Mesendoderm (in vitro differentiated cells): ENCODE measurements at regions not wholly inside any gene's neighbourhood (a gene's known extent, or its start where the extent isn't known, plus 50 kb on each side); places are given as distances from the start of the nearest gene placed in this dataset.

Source experiments
- DNase-seq: peaks from one replicate; pipeline ENCODE4 v3.0.0; 2013
- H2AK5ac ChIP-seq: 2 replicates; pipeline ENCODE4 v1.6.1; 2013; ENCODE audit warnings: low read length, inconsistent platforms
- H2BK120ac ChIP-seq: 2 replicates; pipeline ENCODE4 v1.6.1; 2013; ENCODE audit warnings: low read depth, mild to moderate bottlenecking, low read length, moderate library complexity, mixed read lengths
- H2BK15ac ChIP-seq: replicated peaks from 2 replicates; pipeline ENCODE4 v1.6.1; 2013; ENCODE audit warnings: low read depth, mild to moderate bottlenecking, moderate library complexity
- H2BK5ac ChIP-seq: 2 replicates; pipeline ENCODE4 v1.6.1; 2013; ENCODE audit warnings: low read length, inconsistent platforms
- H3K18ac ChIP-seq: 2 replicates; pipeline ENCODE4 v1.6.1; 2013; ENCODE audit warnings: mild to moderate bottlenecking, low read length, mixed read lengths
- H3K23ac ChIP-seq: one replicate; pipeline ENCODE4 v1.6.1; 2013; ENCODE audit warnings: low read length
- H3K27ac ChIP-seq: 2 replicates; pipeline ENCODE4 v1.5.1; 2013; ENCODE audit warnings: low read depth, mild to moderate bottlenecking, inconsistent platforms, low read length, moderate library complexity
- H3K27me3 ChIP-seq: 2 replicates; pipeline ENCODE4 v1.6.1; 2013; ENCODE audit warnings: low read length, control low read depth, mild to moderate bottlenecking, inconsistent platforms; ENCODE audit not compliant: insufficient read depth, poor library complexity
- H3K36me3 ChIP-seq: 2 replicates; pipeline ENCODE4 v1.6.1; 2013; ENCODE audit warnings: low read length, inconsistent platforms; ENCODE audit not compliant: control insufficient read depth, insufficient read depth
- H3K4ac ChIP-seq: one replicate; pipeline ENCODE4 v1.6.1; 2013; ENCODE audit warnings: low read depth, mild to moderate bottlenecking, low read length, moderate library complexity
- H3K4me1 ChIP-seq: 2 replicates; pipeline ENCODE4 v1.6.1; 2013; ENCODE audit warnings: low read depth, low read length, inconsistent platforms; ENCODE audit not compliant: control insufficient read depth
- H3K4me2 ChIP-seq: 2 replicates; pipeline ENCODE4 v1.6.1; 2013; ENCODE audit warnings: low read length
- H3K4me3 ChIP-seq: 2 replicates; pipeline ENCODE4 v1.5.1; 2013; ENCODE audit warnings: mild to moderate bottlenecking, low read length
- H3K56ac ChIP-seq: one replicate; pipeline ENCODE4 v1.6.1; 2013; ENCODE audit warnings: low read length
- H3K79me1 ChIP-seq: 2 replicates; pipeline ENCODE4 v1.6.1; 2013; ENCODE audit warnings: low read length, inconsistent platforms
- H3K79me2 ChIP-seq: 2 replicates; pipeline ENCODE4 v1.6.1; 2013; ENCODE audit warnings: mild to moderate bottlenecking, low read length; ENCODE audit not compliant: control insufficient read depth, insufficient read depth
- H3K9ac ChIP-seq: 2 replicates; pipeline ENCODE4 v1.6.1; 2013; ENCODE audit warnings: low read length, inconsistent platforms
- H4K5ac ChIP-seq: one replicate; pipeline ENCODE4 v1.6.1; 2013; ENCODE audit warnings: low read length
- H4K8ac ChIP-seq: one replicate; pipeline ENCODE4 v1.6.1; 2013; ENCODE audit warnings: low read depth, mild to moderate bottlenecking, control low read depth, low read length, moderate library complexity
- WGBS: extraction: QIAGEN DNeasy Blood & Tissue Kit; methylation state at CpG from one replicate; pipeline ENCODE4 v1.1.7; 2013; ENCODE audit warnings: low lambda C conversion rate, missing lambda C conversion rate; ENCODE audit not compliant: insufficient coverage; ENCODE audit errors: extremely low coverage; 5-methylcytosine and 5-hydroxymethylcytosine counted together

DNA sequence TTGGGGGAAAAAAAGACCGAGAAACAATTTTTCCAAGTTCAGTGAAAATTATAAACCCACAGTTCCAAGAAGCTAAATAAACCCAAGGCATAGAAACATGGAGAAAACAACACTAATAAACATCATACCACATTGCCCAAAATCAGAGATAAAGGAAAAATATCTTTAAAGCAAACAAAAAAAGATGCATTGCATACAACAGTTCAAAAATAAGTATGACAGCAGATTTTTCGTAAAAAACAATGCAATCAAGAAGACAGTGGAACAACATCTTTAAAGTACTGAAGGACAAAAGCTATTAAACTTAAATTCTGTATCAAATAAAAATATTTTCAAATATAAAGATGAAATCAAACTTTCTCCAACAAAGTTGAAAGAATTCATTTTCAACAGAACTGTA lies 921.3 kb downstream of the METTL15 start:
- Histone ChIP-seq H3K56ac (no peak overlapping the region), H2BK5ac (no peak overlapping the region), H4K8ac (no peak overlapping the region), H3K4ac (no peak overlapping the region), H3K4me1 (no peaks in the 10 kb centered on the region), H3K27ac (no peak overlapping the region), H3K27me3 (no peaks in the 10 kb centered on the region), H2AK5ac (no peak overlapping the region), H3K4me3 (no peak overlapping the region), H3K9ac (no peak overlapping the region), H2BK120ac (no peak overlapping the region), H3K36me3 (no peaks in the 10 kb centered on the region), H3K23ac (no peak overlapping the region), H3K79me2 (no peaks in the 10 kb centered on the region), H3K4me2 (no peak overlapping the region), H2BK15ac (no peak overlapping the region), H4K5ac (no peak overlapping the region), H3K79me1 (no peaks in the 10 kb centered on the region), H3K18ac (no peak overlapping the region)
- DNase-seq = no peak
- no CpG with 5 or more reads among the region's 2 CpGs for WGBS

DNA sequence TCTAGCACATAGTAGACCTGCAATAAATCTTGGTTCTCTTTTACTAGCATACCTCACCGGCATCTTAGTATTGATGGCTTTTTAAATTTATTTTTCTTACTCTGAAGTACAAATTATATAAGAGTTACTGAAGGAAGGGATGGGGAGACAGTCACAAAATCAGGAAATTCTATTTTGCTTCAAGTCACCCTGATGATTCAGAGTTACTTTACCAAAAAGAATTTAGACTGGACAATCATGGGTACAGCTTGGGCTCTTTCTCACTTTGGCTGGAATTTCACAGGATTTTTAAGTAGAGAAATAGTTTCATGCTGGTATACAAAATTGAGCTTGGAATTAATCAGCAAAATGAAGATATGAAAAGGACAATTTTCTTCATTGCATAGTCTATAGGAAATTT lies 919.2 kb downstream of the METTL15 start:
- no peak overlapping the region for H2BK120ac ChIP-seq
- no peaks in the 10 kb centered on the region for H3K4me1 ChIP-seq
- H3K4me2 ChIP-seq = no peak overlapping the region
- H3K23ac ChIP-seq = no peak overlapping the region
- H3K27me3 ChIP-seq = no peaks in the 10 kb centered on the region
- H3K79me2 ChIP-seq = no peaks in the 10 kb centered on the region
- no peaks in the 10 kb centered on the region for H3K36me3 ChIP-seq
- no peak overlapping the region for H3K18ac ChIP-seq
- H3K56ac ChIP-seq = no peak overlapping the region
- H3K4me3 ChIP-seq = no peak overlapping the region
- H3K79me1 ChIP-seq = no peaks in the 10 kb centered on the region
- no peak overlapping the region for H2AK5ac ChIP-seq
- no peak overlapping the region for H4K8ac ChIP-seq
- H2BK15ac ChIP-seq = no peak overlapping the region
- no peak overlapping the region for H3K9ac ChIP-seq
- H2BK5ac ChIP-seq = no peak overlapping the region
- H4K5ac ChIP-seq = no peak overlapping the region
- H3K4ac ChIP-seq = no peak overlapping the region
- DNase-seq = no peak
- no CpG with 5 or more reads among the region's 1 CpG for WGBS
- H3K27ac ChIP-seq = no peak overlapping the region

DNA sequence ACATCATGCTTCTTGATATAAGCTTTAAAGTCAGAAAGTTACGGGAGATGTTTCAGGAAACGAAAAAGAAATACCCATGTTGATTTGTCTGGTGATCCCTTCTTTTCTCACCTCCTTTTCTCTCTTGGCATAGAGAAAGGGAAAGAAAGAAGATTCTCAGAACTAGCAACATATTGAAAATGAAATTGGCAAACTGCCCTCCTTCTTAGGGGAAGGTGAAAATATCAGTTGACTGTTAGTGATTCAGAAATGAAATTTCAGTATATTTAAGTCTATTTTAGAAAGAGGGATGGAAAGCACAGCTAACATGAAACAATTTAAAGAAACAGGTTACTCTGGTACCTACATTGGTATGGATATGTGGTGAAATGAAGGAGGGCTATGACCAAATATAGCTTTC lies 918.1 kb downstream of the METTL15 start:
- Histone ChIP-seq H3K27ac (no peak overlapping the region), H3K27me3 (no peaks in the 10 kb centered on the region), H3K79me1 (no peaks in the 10 kb centered on the region), H2BK120ac (no peak overlapping the region), H3K4ac (no peak overlapping the region), H2AK5ac (no peak overlapping the region), H2BK15ac (no peak overlapping the region), H3K56ac (no peak overlapping the region), H3K23ac (no peak overlapping the region), H3K79me2 (no peaks in the 10 kb centered on the region), H3K18ac (no peak overlapping the region), H3K36me3 (no peaks in the 10 kb centered on the region), H4K8ac (no peak overlapping the region), H3K4me1 (no peaks in the 10 kb centered on the region), H3K4me3 (no peak overlapping the region), H3K4me2 (no peak overlapping the region), H2BK5ac (no peak overlapping the region), H3K9ac (no peak overlapping the region), H4K5ac (no peak overlapping the region)
- no CpG with 5 or more reads among the region's 2 CpGs for WGBS
- no peak for DNase-seq

- Histone ChIP-seq H2AK5ac (no peak overlapping the region), H3K4me2 (no peak overlapping the region), H4K8ac (no peak overlapping the region), H3K27ac (no peak overlapping the region), H2BK5ac (no peak overlapping the region), H3K4ac (no peak overlapping the region), H3K79me2 (no peaks in the 10 kb centered on the region), H3K4me3 (no peak overlapping the region), H3K36me3 (no peaks in the 10 kb centered on the region), H3K79me1 (no peaks in the 10 kb centered on the region), H3K27me3 (no peaks in the 10 kb centered on the region), H4K5ac (no peak overlapping the region), H2BK120ac (no peak overlapping the region), H2BK15ac (no peak overlapping the region), H3K4me1 (no peaks in the 10 kb centered on the region), H3K23ac (no peak overlapping the region), H3K18ac (no peak overlapping the region), H3K56ac (no peak overlapping the region), H3K9ac (no peak overlapping the region)
- no CpG with 5 or more reads among the region's 3 CpGs for WGBS
- no peak for DNase-seq
These were observed 916.8 kb downstream of the METTL15 start for GRCh38 chr11:29025001-29025400.

DNA sequence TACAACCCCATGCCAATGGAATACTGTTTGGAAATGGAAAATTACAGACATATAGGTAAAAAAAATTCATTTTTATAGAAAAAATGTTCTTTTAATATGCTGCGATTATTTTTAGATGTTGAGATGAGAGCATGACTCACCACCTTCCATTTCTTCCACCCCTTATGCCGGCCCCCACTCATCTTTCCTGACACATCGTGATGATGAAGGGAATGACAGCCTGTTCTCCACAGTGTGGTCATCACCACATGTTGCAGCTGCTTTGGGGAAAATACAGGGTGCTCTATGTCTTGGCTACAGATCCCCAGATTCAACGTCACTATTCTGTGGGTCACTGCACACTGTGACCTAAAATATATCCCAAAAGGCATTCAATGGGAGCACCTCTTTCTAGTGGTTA lies 916.2 kb downstream of the METTL15 start:
- no peaks in the 10 kb centered on the region for H3K27me3 ChIP-seq
- H2BK120ac ChIP-seq = no peak overlapping the region
- H3K27ac ChIP-seq = no peak overlapping the region
- no peak overlapping the region for H2BK15ac ChIP-seq
- H3K56ac ChIP-seq = no peak overlapping the region
- no peak overlapping the region for H3K18ac ChIP-seq
- no peak overlapping the region for H2BK5ac ChIP-seq
- no peak overlapping the region for H3K4me3 ChIP-seq
- H3K4me2 ChIP-seq = no peak overlapping the region
- H3K4ac ChIP-seq = no peak overlapping the region
- no peak overlapping the region for H3K23ac ChIP-seq
- H3K36me3 ChIP-seq = no peaks in the 10 kb centered on the region
- no peak overlapping the region for H4K5ac ChIP-seq
- no peaks in the 10 kb centered on the region for H3K79me2 ChIP-seq
- no peaks in the 10 kb centered on the region for H3K4me1 ChIP-seq
- H3K9ac ChIP-seq = no peak overlapping the region
- H2AK5ac ChIP-seq = no peak overlapping the region
- no peak for DNase-seq
- no peaks in the 10 kb centered on the region for H3K79me1 ChIP-seq
- WGBS = no CpG with 5 or more reads among the region's 4 CpGs
- H4K8ac ChIP-seq = no peak overlapping the region

DNA sequence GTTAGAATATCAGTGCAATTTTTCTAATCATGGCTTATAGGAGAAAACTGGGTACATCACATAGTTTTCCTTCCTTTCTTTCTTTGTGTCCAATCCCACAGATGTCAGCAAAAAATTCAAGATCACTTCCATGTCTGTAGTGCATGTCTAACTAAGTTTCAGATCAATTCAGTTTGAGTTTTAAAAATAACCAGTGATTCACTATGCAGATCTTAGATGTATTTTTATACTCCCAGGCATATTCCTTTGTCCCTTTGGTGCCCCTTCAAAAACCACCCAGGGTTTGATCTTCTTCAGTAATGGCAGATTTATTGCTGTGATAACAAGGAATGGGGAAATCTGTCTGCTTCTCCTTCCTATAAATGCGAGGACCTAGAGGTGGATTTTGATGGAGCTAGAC lies 915.6 kb downstream of the METTL15 start:
- no peak overlapping the region for H3K4ac ChIP-seq
- H3K79me2 ChIP-seq = no peaks in the 10 kb centered on the region
- no peak overlapping the region for H2AK5ac ChIP-seq
- no peaks in the 10 kb centered on the region for H3K27me3 ChIP-seq
- no CpG with 5 or more reads among the region's 1 CpG for WGBS
- no peak overlapping the region for H2BK5ac ChIP-seq
- H3K9ac ChIP-seq = no peak overlapping the region
- no peaks in the 10 kb centered on the region for H3K79me1 ChIP-seq
- no peak overlapping the region for H3K18ac ChIP-seq
- H4K8ac ChIP-seq = no peak overlapping the region
- H3K27ac ChIP-seq = no peak overlapping the region
- H3K23ac ChIP-seq = no peak overlapping the region
- no peak for DNase-seq
- no peak overlapping the region for H2BK15ac ChIP-seq
- H3K4me3 ChIP-seq = no peak overlapping the region
- no peak overlapping the region for H4K5ac ChIP-seq
- H3K4me1 ChIP-seq = no peaks in the 10 kb centered on the region
- no peak overlapping the region for H3K4me2 ChIP-seq
- no peak overlapping the region for H3K56ac ChIP-seq
- no peaks in the 10 kb centered on the region for H3K36me3 ChIP-seq
- no peak overlapping the region for H2BK120ac ChIP-seq
